ENCODE measurements at regions not wholly inside any gene's neighbourhood (a gene's known extent, or its start where the extent isn't known, plus 50 kb on each side); places are given as distances from the start of the nearest gene placed in this dataset.

GRCh38 chr7:47704936-47705335, 123.0 kb upstream of the TNS3 start:
- TF ChIP-seq CTCF (conservative IDR thresholded peaks at IDR 0.05 in 1 of 2, IDR thresholded peaks at IDR 0.05 in 1 of 2; ENCODE audit: low read depth in 1 of 2, low read length in 2 of 2) (no peak), EZH2 (IDR thresholded peaks at IDR 0.05; ENCODE audit: low read length, missing control alignments) (no peak)
- no peaks in the 10 kb centered on the region for H3K4me1 ChIP-seq (ENCODE audit: control insufficient read depth, extremely low read depth, insufficient read depth, low read length)
- no peaks in the 10 kb centered on the region for H3K9me3 ChIP-seq (ENCODE audit: control insufficient read depth, insufficient read depth, low read depth, low read length)
- no peak overlapping the region for H3K9ac ChIP-seq (ENCODE audit: insufficient read depth, low read length)
- H3K4me3 ChIP-seq (replicated peaks in 1 of 4; ENCODE audit: control extremely low read depth in 1 of 4, insufficient read depth in 1 of 4, low read depth in 3 of 4, low read length in 4 of 4), result no peak overlapping the region
- DNase-seq (ENCODE audit: low read depth in 2 of 2), result no peak
- no peak overlapping the region for H3K27ac ChIP-seq (ENCODE audit: insufficient read depth, low read length)
- no peak overlapping the region for H2AFZ ChIP-seq (ENCODE audit: low read length)
- H3K79me2 ChIP-seq (ENCODE audit: control insufficient read depth, insufficient read depth, low read length), result no peaks in the 10 kb centered on the region
- H3K27me3 ChIP-seq (ENCODE audit: control insufficient read depth, insufficient read depth, low read length), result no peaks in the 10 kb centered on the region
- H3K4me2 ChIP-seq (ENCODE audit: extremely low read depth, insufficient read depth, low read length), result no peak overlapping the region
- no peaks in the 10 kb centered on the region for H4K20me1 ChIP-seq (ENCODE audit: control insufficient read depth, extremely low read depth, insufficient read depth, low read length)
- no peaks in the 10 kb centered on the region for H3K36me3 ChIP-seq (ENCODE audit: control insufficient read depth, insufficient read depth, low read length)

GRCh38 chr7:47702080-47702479, 120.2 kb upstream of the TNS3 start:
- Histone ChIP-seq H2AFZ (ENCODE audit: low read length) (no peak overlapping the region), H3K4me1 (ENCODE audit: control insufficient read depth, extremely low read depth, insufficient read depth, low read length) (no peaks in the 10 kb centered on the region), H3K4me2 (ENCODE audit: extremely low read depth, insufficient read depth, low read length) (no peak overlapping the region), H3K27me3 (ENCODE audit: control insufficient read depth, insufficient read depth, low read length) (no peaks in the 10 kb centered on the region), H4K20me1 (ENCODE audit: control insufficient read depth, extremely low read depth, insufficient read depth, low read length) (no peaks in the 10 kb centered on the region), H3K9ac (ENCODE audit: insufficient read depth, low read length) (no peak overlapping the region), H3K36me3 (ENCODE audit: control insufficient read depth, insufficient read depth, low read length) (no peaks in the 10 kb centered on the region), H3K4me3 (replicated peaks in 1 of 4; ENCODE audit: control extremely low read depth in 1 of 4, insufficient read depth in 1 of 4, low read depth in 3 of 4, low read length in 4 of 4) (no peak overlapping the region), H3K79me2 (ENCODE audit: control insufficient read depth, insufficient read depth, low read length) (no peaks in the 10 kb centered on the region), H3K27ac (ENCODE audit: insufficient read depth, low read length) (no peak overlapping the region), H3K9me3 (ENCODE audit: control insufficient read depth, insufficient read depth, low read depth, low read length) (no peaks in the 10 kb centered on the region)
- no peak for DNase-seq (ENCODE audit: low read depth in 2 of 2)
- TF ChIP-seq EZH2 (IDR thresholded peaks at IDR 0.05; ENCODE audit: low read length, missing control alignments) (no peak), CTCF (conservative IDR thresholded peaks at IDR 0.05 in 1 of 2, IDR thresholded peaks at IDR 0.05 in 1 of 2; ENCODE audit: low read depth in 1 of 2, low read length in 2 of 2) (no peak)

- Histone ChIP-seq H3K4me1 (ENCODE audit: control insufficient read depth, extremely low read depth, insufficient read depth, low read length) (no peaks in the 10 kb centered on the region), H3K36me3 (ENCODE audit: control insufficient read depth, insufficient read depth, low read length) (no peaks in the 10 kb centered on the region), H3K27ac (ENCODE audit: insufficient read depth, low read length) (no peak overlapping the region), H3K27me3 (ENCODE audit: control insufficient read depth, insufficient read depth, low read length) (no peaks in the 10 kb centered on the region), H3K4me3 (replicated peaks in 1 of 4; ENCODE audit: control extremely low read depth in 1 of 4, insufficient read depth in 1 of 4, low read depth in 3 of 4, low read length in 4 of 4) (no peak overlapping the region), H3K79me2 (ENCODE audit: control insufficient read depth, insufficient read depth, low read length) (no peaks in the 10 kb centered on the region), H4K20me1 (ENCODE audit: control insufficient read depth, extremely low read depth, insufficient read depth, low read length) (no peaks in the 10 kb centered on the region), H3K9ac (ENCODE audit: insufficient read depth, low read length) (no peak overlapping the region), H2AFZ (ENCODE audit: low read length) (no peak overlapping the region), H3K4me2 (ENCODE audit: extremely low read depth, insufficient read depth, low read length) (no peak overlapping the region), H3K9me3 (ENCODE audit: control insufficient read depth, insufficient read depth, low read depth, low read length) (no peaks in the 10 kb centered on the region)
- no peak for DNase-seq (ENCODE audit: low read depth in 2 of 2)
- TF ChIP-seq EZH2 (IDR thresholded peaks at IDR 0.05; ENCODE audit: low read length, missing control alignments) (no peak), CTCF (conservative IDR thresholded peaks at IDR 0.05 in 1 of 2, IDR thresholded peaks at IDR 0.05 in 1 of 2; ENCODE audit: low read depth in 1 of 2, low read length in 2 of 2) (no peak)
Measured at GRCh38 chr7:47698386-47698785, 116.5 kb upstream of the TNS3 start.

Data from fibroblast of lung (primary cell).